Mucosa of descending colon (tissue), 3 donors: ENCODE measurements at regions not wholly inside any gene's neighbourhood (a gene's known extent, or its start where the extent isn't known, plus 50 kb on each side); places are given as distances from the start of the nearest gene placed in this dataset.

Experiments
- ATAC-seq: fragments of 200-7000 bp; cut with Tn5 transposase; one replicate; pipeline ENCODE4 v1.9.1; 2020; ENCODE audit warnings: mild to moderate bottlenecking, moderate library complexity
- DNase-seq, 3 donors: peaks; one replicate each; pipeline ENCODE4 v3.0.0-alpha.2; 2020
- H3K36me3 ChIP-seq: fragments of 200-600 bp; one replicate; pipeline ENCODE4 v1.8.0; 2021; ENCODE audit warnings: low read depth, mild to moderate bottlenecking
- H3K4me1 ChIP-seq: fragments of 200-600 bp; one replicate; pipeline ENCODE4 v1.8.0; 2021; ENCODE audit warnings: low read depth, mild to moderate bottlenecking
- H3K4me3 ChIP-seq: fragments of 200-600 bp; one replicate; pipeline ENCODE4 v1.8.0; 2021; ENCODE audit warnings: mild to moderate bottlenecking
- H3K9me3 ChIP-seq: fragments of 200-600 bp; one replicate; pipeline ENCODE4 v1.8.0; 2021; ENCODE audit warnings: mild to moderate bottlenecking
- intact Hi-C, 2 donors: fragments of 100-400 bp; cut with DNase I in 1 of 2; cut with micrococcal nuclease in 1 of 2; formaldehyde crosslinking; loops; one replicate each; pipeline versions ENCODE4 v1.11.0 to v1.11.1; 2022; cut with DNase I, micrococcal nuclease
- TF ChIP-seq, protein P1 (sequence below): fragments of 200-600 bp; IDR thresholded peaks from one replicate; pipeline ENCODE4 v1.8.0; 2022; ENCODE audit warnings: antibody characterized with exemption, mild to moderate bottlenecking
- donor health status: DM: no; HTN: no; CAD: no; lungs with moderate emphysema.
- donor health status: DM: no; HTN: no; CAD: no.
- donor health status: DM: no; HTN: yes; CAD: no.

DNA sequence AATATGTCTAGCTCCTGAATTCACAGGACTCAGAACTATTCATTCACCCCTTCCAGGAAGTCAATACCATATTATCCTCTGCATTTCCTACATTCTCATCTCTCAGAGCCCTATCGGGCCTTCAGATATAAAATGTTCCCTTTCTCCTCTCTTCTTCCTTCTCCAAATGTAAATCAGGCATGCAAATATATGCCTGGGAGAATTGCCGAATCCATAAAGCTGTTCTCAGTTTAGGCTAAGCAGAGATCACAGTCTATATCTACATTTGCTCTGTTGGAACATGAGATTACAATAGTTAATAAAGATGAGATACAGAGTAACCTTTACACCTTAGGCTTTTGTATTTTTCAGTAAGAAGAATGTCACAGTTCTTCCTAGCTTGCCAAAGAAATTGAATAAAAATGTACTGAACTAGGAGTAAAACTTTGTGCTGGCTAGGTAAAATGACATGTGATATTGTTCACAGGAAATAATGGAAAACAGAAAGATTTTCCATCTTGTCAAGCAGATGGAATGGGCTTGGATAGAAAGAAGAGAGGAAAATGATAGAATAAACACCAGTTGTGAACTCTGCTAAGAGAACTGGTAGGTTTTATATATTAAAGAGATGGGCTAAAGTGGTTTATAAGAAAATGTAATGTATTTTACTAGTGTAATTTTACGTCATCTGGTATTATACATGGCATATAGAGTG, 161.5 kb downstream of the NRIP1 start:
- no peaks in the 10 kb centered on the region for H3K4me1 ChIP-seq
- no peaks in the 10 kb centered on the region for H3K9me3 ChIP-seq
- no peak overlapping the region for H3K4me3 ChIP-seq
- no peaks in the 10 kb centered on the region for H3K36me3 ChIP-seq
- TF ChIP-seq, protein P1, sequence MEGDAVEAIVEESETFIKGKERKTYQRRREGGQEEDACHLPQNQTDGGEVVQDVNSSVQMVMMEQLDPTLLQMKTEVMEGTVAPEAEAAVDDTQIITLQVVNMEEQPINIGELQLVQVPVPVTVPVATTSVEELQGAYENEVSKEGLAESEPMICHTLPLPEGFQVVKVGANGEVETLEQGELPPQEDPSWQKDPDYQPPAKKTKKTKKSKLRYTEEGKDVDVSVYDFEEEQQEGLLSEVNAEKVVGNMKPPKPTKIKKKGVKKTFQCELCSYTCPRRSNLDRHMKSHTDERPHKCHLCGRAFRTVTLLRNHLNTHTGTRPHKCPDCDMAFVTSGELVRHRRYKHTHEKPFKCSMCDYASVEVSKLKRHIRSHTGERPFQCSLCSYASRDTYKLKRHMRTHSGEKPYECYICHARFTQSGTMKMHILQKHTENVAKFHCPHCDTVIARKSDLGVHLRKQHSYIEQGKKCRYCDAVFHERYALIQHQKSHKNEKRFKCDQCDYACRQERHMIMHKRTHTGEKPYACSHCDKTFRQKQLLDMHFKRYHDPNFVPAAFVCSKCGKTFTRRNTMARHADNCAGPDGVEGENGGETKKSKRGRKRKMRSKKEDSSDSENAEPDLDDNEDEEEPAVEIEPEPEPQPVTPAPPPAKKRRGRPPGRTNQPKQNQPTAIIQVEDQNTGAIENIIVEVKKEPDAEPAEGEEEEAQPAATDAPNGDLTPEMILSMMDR, result no peak
- intact Hi-C loops, result no loop called here
- DNase-seq (no peak), ATAC-seq (no peak)

DNA sequence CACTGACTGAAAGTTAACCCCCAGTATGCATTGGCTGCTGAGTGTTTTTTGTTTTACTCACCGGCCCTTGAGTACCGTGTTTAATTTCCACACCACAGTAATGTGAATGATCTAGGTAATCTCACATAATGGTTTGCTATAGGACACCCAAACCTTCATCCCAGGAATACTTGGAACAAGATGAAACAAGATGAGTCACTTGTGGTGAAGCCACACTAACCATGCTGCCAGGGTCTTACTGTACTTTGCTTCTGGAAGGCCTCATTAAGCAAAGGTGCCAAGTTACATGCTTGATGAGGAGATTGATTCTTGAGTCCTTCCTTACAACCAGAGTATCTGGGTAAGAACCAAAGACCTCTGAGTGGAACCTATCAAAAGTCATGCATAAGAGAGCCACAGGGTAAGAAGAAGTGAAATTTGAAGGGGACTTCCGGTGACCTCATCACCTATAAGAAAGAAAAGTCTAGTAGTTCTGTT, 163.3 kb downstream of the NRIP1 start:
- no peaks in the 10 kb centered on the region for H3K36me3 ChIP-seq
- DNase-seq (no peak), ATAC-seq (no peak)
- no peaks in the 10 kb centered on the region for H3K9me3 ChIP-seq
- no peak overlapping the region for H3K4me3 ChIP-seq
- intact Hi-C loops, result no loop called here
- TF ChIP-seq, protein P1, result no peak
- no peaks in the 10 kb centered on the region for H3K4me1 ChIP-seq

DNA sequence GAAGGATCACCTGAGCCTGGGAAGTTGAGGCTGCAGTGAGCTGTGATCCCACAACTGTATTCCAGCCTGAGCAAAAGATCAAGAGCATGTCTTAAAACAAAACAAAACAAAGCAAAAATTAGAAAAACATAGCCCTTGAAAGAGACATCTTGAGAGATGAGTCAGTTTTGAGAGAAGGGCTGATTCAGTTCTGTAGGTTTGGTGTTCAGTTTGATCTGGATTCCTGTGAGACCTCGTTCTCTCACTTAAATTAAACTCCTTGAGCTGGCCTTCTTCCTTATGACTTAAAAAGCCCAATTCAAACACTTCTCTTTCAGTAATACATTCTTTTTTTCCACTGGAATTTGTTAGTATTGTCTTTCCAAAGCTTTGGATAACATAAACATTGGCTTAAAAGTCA, 164.2 kb downstream of the NRIP1 start:
- ATAC-seq (no peak), DNase-seq (no peak)
- no peaks in the 10 kb centered on the region for H3K36me3 ChIP-seq
- intact Hi-C loops, result no loop called here
- no peaks in the 10 kb centered on the region for H3K4me1 ChIP-seq
- TF ChIP-seq, protein P1, result no peak
- H3K9me3 ChIP-seq, result no peaks in the 10 kb centered on the region
- H3K4me3 ChIP-seq, result no peak overlapping the region

DNA sequence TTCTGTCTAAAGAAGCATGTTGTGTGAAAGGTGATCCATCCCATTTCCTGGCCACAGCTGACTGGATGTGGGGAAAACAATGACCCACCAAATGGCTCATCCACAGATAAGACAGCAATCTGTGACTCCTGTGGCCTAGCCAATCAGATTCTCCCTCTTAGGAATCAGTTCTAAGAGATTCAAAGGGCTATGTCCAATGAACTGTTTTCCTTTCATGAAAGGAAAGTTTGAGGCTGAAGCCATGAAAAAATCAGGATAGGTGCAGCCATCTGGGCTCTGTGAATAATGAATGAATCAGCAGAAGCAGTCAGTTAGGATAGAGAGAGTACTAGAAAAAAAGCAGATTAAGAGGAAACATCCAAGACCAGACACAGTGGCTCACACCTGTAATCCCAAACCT, 164.7 kb downstream of the NRIP1 start:
- Histone ChIP-seq H3K4me1 (no peaks in the 10 kb centered on the region), H3K36me3 (no peaks in the 10 kb centered on the region), H3K9me3 (no peaks in the 10 kb centered on the region), H3K4me3 (no peak overlapping the region)
- no peak for DNase-seq
- no peak for ATAC-seq
- TF ChIP-seq, protein P1, result no peak
- intact Hi-C loops, result no loop called here

DNA sequence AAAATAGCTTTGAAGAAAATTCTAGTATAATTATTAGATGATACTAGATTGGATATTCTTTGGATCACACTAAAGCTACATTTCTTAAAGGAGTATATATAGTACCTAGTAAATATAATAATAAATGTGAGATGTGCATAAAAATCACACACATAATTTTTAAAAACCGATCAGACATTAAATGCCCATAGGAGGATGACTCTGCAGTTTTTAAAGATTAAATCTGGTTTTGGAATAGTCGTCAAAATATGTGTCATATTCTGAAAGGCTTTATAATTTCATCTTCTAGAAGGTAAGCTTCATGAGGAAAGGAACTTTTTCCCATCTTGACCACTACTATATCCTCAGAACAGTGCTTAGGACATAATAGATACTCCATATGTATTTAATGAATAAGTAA, 169.0 kb downstream of the NRIP1 start:
- H3K9me3 ChIP-seq, result no peaks in the 10 kb centered on the region
- intact Hi-C loops, result no loop called here
- ATAC-seq (no peak), DNase-seq (no peak)
- H3K4me3 ChIP-seq, result no peak overlapping the region
- H3K4me1 ChIP-seq, result no peaks in the 10 kb centered on the region
- TF ChIP-seq, protein P1, result no peak
- no peaks in the 10 kb centered on the region for H3K36me3 ChIP-seq

DNA sequence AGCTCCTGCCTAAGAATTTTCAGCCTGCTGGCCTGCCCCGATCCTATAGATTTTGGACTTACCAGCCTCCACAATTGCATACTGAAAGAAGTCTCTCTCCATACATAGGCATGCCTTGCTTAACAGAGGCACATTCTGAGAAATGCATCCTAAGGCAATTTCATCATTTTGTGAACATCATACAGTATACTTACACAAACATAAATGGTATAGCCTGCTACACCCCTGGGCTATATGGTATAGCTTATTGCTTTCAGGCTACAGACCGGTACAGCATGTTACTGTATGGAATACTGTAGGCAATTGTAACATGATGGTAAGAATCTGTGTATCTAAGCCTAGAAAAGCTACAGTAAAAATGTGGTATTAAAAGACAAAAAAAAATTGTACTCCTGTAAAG, 174.7 kb downstream of the NRIP1 start:
- Histone ChIP-seq H3K4me1 (no peaks in the 10 kb centered on the region), H3K36me3 (no peaks in the 10 kb centered on the region), H3K4me3 (no peak overlapping the region), H3K9me3 (no peaks in the 10 kb centered on the region)
- ATAC-seq (peak; percentile 20), DNase-seq (no peak)
- intact Hi-C loops, result no loop called here
- TF ChIP-seq, protein P1, result no peak
